Loucy (cell line): ENCODE measurements at regions not wholly inside any gene's neighbourhood (a gene's known extent, or its start where the extent isn't known, plus 50 kb on each side); places are given as distances from the start of the nearest gene placed in this dataset.

ENCODE experiments used
- CTCF ChIP-seq: fragments of 200-600 bp; sonication (generic); conservative IDR thresholded peaks from 2 replicates; pipeline ENCODE4 v1.5.1; 2014; ENCODE audit warnings: mild to moderate bottlenecking, antibody characterized with exemption, low read length
- EZH2phosphoT487 ChIP-seq: fragments of 200-600 bp; IDR thresholded peaks from 2 replicates; pipeline ENCODE4 v1.6.1; 2018; ENCODE audit warnings: antibody characterized with exemption, mild to moderate bottlenecking, moderate library complexity, borderline replicate concordance

- TF ChIP-seq CTCF (no peak), EZH2phosphoT487 (no peak)
Measured at GRCh38 chr3:75176937-75177336, 487.2 kb upstream of the FRG2C start.
